Bronchial epithelial cell (primary cell): ENCODE measurements at regions not wholly inside any gene's neighbourhood (a gene's known extent, or its start where the extent isn't known, plus 50 kb on each side); places are given as distances from the start of the nearest gene placed in this dataset.
A peak's percentile ranks its signal among the peaks of the same experiment; 100 is the strongest.

Source experiments
- DNase-seq: peaks from one replicate; pipeline ENCODE4 v3.0.0-alpha.2; 2010; ENCODE audit warnings: low read depth
- FAIRE-seq: peaks from 2 replicates; lab custom pipeline; 2011; peaks lifted over from hg19 to GRCh38; lab: Jason Lieb, UNC
- H3K27me3 ChIP-seq: 2 replicates; pipeline ENCODE4 v1.5.1; 2011; ENCODE audit warnings: low read length; ENCODE audit not compliant: control insufficient read depth, insufficient read depth
- H3K36me3 ChIP-seq: 2 replicates; pipeline ENCODE4 v1.5.1; 2011; ENCODE audit warnings: low read length; ENCODE audit not compliant: control insufficient read depth, insufficient read depth
- H3K4me3 ChIP-seq: 2 replicates; pipeline ENCODE4 v1.5.1; 2011; ENCODE audit warnings: mild to moderate bottlenecking, low read depth, low read length, control low read depth
- CTCF ChIP-seq: IDR thresholded peaks from 2 replicates; pipeline ENCODE4 v1.5.1; 2011; ENCODE audit warnings: mild to moderate bottlenecking, moderate library complexity, low read length, control low read depth, inconsistent platforms; ENCODE audit not compliant: insufficient read depth, severe bottlenecking

- no peak overlapping the region for H3K4me3 ChIP-seq
- H3K27me3 ChIP-seq = no peaks in the 10 kb centered on the region
- H3K36me3 ChIP-seq = no peaks in the 10 kb centered on the region
- peak; percentile 93 for FAIRE-seq
- no peak for TF ChIP-seq CTCF
- no peak for DNase-seq
Observed at GRCh38 chr19:29420482-29421195, 105.2 kb upstream of the VSTM2B start.

- Histone ChIP-seq H3K36me3 (no peaks in the 10 kb centered on the region), H3K27me3 (no peaks in the 10 kb centered on the region), H3K4me3 (no peak overlapping the region)
- TF ChIP-seq CTCF = no peak
- no peak for DNase-seq
- FAIRE-seq = no peak
Observed at GRCh38 chr19:29421196-29421545, 104.6 kb upstream of the VSTM2B start.

GRCh38 chr19:29422047-29422446 lies 103.7 kb upstream of the VSTM2B start:
- DNase-seq (no peak), FAIRE-seq (no peak)
- no peaks in the 10 kb centered on the region for H3K36me3 ChIP-seq
- no peak overlapping the region for H3K4me3 ChIP-seq
- no peaks in the 10 kb centered on the region for H3K27me3 ChIP-seq
- no peak for TF ChIP-seq CTCF

GRCh38 chr19:29422486-29423085 lies 103.2 kb upstream of the VSTM2B start:
- DNase-seq (no peak), FAIRE-seq (no peak)
- TF ChIP-seq CTCF = no peak
- Histone ChIP-seq H3K4me3 (no peak overlapping the region), H3K36me3 (no peaks in the 10 kb centered on the region), H3K27me3 (no peaks in the 10 kb centered on the region)

GRCh38 chr19:29428071-29428470 lies 97.7 kb upstream of the VSTM2B start:
- no peak for TF ChIP-seq CTCF
- no peak for FAIRE-seq
- no peak for DNase-seq
- Histone ChIP-seq H3K27me3 (no peaks in the 10 kb centered on the region), H3K36me3 (no peaks in the 10 kb centered on the region), H3K4me3 (no peak overlapping the region)
